BLaER1 (cell line): ENCODE measurements at regions not wholly inside any gene's neighbourhood (a gene's known extent, or its start where the extent isn't known, plus 50 kb on each side); places are given as distances from the start of the nearest gene placed in this dataset.

Experiments
- H3K27ac ChIP-seq: shearing (Covaris generic); formaldehyde crosslinking; 2 replicates; pipeline ENCODE4 v1.8.1; 2022
- H3K27me3 ChIP-seq: shearing (Covaris generic); formaldehyde crosslinking; 2 replicates; pipeline ENCODE4 v1.8.1; 2022
- H3K36me3 ChIP-seq: shearing (Covaris generic); formaldehyde crosslinking; 2 replicates; pipeline ENCODE4 v1.8.1; 2022
- H3K4me1 ChIP-seq: shearing (Covaris generic); formaldehyde crosslinking; 2 replicates; pipeline ENCODE4 v1.8.1; 2022
- H3K4me2 ChIP-seq: shearing (Covaris generic); formaldehyde crosslinking; 2 replicates; pipeline ENCODE4 v1.8.1; 2022
- H3K4me3 ChIP-seq: shearing (Covaris generic); formaldehyde crosslinking; 2 replicates; pipeline ENCODE4 v1.8.1; 2022
- H3K9ac ChIP-seq: shearing (Covaris generic); formaldehyde crosslinking; 2 replicates; pipeline ENCODE4 v1.8.1; 2022
- H3K9me3 ChIP-seq: shearing (Covaris generic); formaldehyde crosslinking; 2 replicates; pipeline ENCODE4 v1.8.1; 2022
- H4K20me1 ChIP-seq: shearing (Covaris generic); formaldehyde crosslinking; 2 replicates; pipeline ENCODE4 v1.8.1; 2022
- Cebpa-rat ChIP-seq: shearing (Covaris generic); IDR thresholded peaks from 2 replicates; pipeline ENCODE4 v1.8.1; 2022

GRCh38 chr14:66420251-66421006, 65.7 kb upstream of the CCDC196 start:
- Histone ChIP-seq H4K20me1 (no peaks in the 10 kb centered on the region), H3K4me3 (no peak overlapping the region), H3K4me1 (no peaks in the 10 kb centered on the region), H3K4me2 (no peak overlapping the region), H3K27me3 (no peaks in the 10 kb centered on the region), H3K9ac (no peak overlapping the region), H3K9me3 (no peaks in the 10 kb centered on the region), H3K36me3 (no peaks in the 10 kb centered on the region), H3K27ac (no peak overlapping the region)
- TF ChIP-seq Cebpa-rat: no peak

DNA sequence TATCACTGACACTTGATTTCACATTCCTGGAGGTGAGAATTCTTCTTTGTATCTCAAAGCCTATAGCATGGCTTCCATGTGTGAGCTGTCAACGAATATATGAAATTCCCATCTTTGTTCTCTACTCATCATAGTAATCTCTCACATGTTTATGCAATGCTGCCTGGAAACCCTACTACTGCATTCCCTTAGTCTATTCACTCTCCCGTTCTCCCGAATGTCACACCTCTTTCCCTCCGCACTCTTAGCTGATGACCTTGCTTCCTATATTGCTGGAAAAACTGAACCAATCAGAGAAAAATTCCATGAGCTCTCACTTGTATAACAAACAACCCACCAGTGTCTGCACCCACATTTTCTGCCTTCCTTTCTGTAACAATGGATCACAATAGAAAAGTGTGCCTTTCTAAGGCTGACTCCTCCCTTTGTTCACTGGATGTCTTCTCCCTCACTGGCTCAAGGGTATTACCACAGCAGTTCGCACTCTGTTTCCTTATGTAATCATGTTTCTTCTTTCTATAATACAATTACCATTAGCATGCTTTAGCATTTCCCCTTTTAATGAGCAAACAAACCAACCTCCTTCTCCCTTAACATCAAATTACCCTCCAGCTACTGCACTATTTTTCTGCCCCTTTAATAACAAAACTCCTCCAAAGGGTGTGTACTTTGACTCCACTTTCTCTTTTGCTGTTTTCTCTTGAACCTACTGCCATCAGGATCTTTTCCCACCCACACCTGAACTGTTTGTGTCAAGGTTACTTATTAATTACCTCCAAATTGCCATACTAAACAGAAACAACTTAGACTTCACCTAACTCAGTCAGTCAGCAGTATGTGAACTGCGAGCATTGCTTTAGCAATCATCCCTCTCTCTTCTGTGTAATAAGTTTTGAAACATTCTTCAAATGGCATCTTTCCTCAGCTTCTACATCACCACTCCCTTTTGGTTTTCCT, 63.9 kb upstream of the CCDC196 start:
- TF ChIP-seq Cebpa-rat: no peak
- Histone ChIP-seq H3K27me3 (no peaks in the 10 kb centered on the region), H4K20me1 (no peaks in the 10 kb centered on the region), H3K9me3 (no peaks in the 10 kb centered on the region), H3K4me3 (no peak overlapping the region), H3K4me2 (no peak overlapping the region), H3K36me3 (no peaks in the 10 kb centered on the region), H3K27ac (no peak overlapping the region), H3K9ac (no peak overlapping the region), H3K4me1 (no peaks in the 10 kb centered on the region)

DNA sequence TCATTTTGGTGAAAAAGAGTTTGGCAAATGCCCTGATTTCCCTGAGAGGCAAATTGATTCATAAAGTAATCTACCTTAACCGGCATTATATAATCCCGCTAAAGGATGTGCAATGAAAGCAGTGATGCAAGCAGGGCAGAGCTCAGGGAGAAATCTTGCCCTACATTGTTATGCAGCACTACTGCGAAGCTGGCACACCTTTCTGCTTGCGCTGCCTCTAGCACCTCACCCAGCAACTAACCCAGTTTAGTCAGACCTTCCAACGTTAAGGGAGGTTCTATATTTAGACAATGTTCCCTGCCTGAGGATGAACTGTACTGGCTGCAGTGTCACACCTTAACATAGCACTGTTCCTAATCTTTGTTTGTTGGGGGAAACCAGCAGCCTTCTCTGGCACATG, 60.8 kb upstream of the CCDC196 start:
- Histone ChIP-seq H3K9me3 (no peaks in the 10 kb centered on the region), H3K4me3 (no peak overlapping the region)

GRCh38 chr14:66426451-66426850, 59.7 kb upstream of the CCDC196 start:
- Histone ChIP-seq H3K4me1 (no peaks in the 10 kb centered on the region), H4K20me1 (no peaks in the 10 kb centered on the region), H3K27ac (no peak overlapping the region), H3K9ac (no peak overlapping the region), H3K9me3 (no peaks in the 10 kb centered on the region), H3K4me2 (no peak overlapping the region), H3K4me3 (no peak overlapping the region), H3K27me3 (no peaks in the 10 kb centered on the region), H3K36me3 (no peaks in the 10 kb centered on the region)
- TF ChIP-seq Cebpa-rat: no peak

More for the DNA sequence above, 60.8 kb upstream of the CCDC196 start:
- no peaks in the 10 kb centered on the region for H4K20me1 ChIP-seq
- H3K4me2 ChIP-seq: no peak overlapping the region
- no peak overlapping the region for H3K27ac ChIP-seq
- no peak for TF ChIP-seq Cebpa-rat
- H3K4me1 ChIP-seq: no peaks in the 10 kb centered on the region
- H3K9ac ChIP-seq: no peak overlapping the region
- no peaks in the 10 kb centered on the region for H3K36me3 ChIP-seq
- H3K27me3 ChIP-seq: no peaks in the 10 kb centered on the region

DNA sequence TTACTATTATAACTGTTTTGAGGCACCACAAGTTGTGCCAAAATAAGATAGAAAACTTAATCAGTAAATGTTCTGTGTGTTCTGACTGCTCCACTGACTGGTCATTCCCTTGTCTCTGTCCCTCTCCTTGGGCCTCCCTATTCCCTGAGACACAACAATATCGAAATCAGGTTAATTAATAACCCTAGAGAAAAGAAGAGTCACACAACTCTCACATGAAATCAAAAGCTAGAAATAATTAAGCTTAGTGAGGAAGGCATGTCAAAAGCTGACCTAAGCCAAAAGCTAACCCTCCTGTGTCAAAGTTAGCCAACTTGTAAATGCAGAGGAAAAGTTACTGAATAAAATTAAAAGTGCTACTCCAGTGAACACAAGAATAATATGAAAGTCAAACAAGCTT, 53.8 kb upstream of the CCDC196 start:
- no peak overlapping the region for H3K9ac ChIP-seq
- no peaks in the 10 kb centered on the region for H3K27me3 ChIP-seq
- no peak for TF ChIP-seq Cebpa-rat
- no peaks in the 10 kb centered on the region for H3K4me1 ChIP-seq
- H3K4me3 ChIP-seq: no peak overlapping the region
- H3K9me3 ChIP-seq: peaks cover 3% of the 10 kb centered on the region; the same call in 1 of the 2 replicates
- H3K27ac ChIP-seq: no peak overlapping the region
- H4K20me1 ChIP-seq: no peaks in the 10 kb centered on the region
- H3K4me2 ChIP-seq: no peak overlapping the region
- no peaks in the 10 kb centered on the region for H3K36me3 ChIP-seq

DNA sequence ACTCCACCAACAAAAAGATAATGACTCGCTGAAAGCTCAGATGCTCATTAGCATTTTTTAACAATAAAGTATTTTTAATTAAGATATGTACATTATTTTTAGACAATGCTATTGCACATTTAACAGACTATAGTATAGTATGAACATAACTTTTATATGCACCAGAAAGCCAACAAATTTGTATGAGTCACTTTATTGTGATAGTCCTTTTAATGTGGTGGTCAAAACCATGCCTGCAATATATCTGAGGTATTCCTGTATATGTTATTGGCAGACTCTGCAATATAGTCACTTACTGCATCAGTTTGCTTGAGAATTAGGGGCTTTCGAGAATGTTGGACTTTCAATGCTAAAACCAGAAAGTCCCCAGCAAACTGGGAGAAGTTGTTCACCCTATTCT, 51.7 kb upstream of the CCDC196 start:
- no peaks in the 10 kb centered on the region for H3K27me3 ChIP-seq
- no peak overlapping the region for H3K9ac ChIP-seq
- no peak overlapping the region for H3K4me2 ChIP-seq
- no peaks in the 10 kb centered on the region for H4K20me1 ChIP-seq
- peaks cover 15% of the 10 kb centered on the region for H3K9me3 ChIP-seq
- H3K4me1 ChIP-seq: no peaks in the 10 kb centered on the region
- no peaks in the 10 kb centered on the region for H3K36me3 ChIP-seq
- no peak for TF ChIP-seq Cebpa-rat
- no peak overlapping the region for H3K27ac ChIP-seq
- H3K4me3 ChIP-seq: no peak overlapping the region

DNA sequence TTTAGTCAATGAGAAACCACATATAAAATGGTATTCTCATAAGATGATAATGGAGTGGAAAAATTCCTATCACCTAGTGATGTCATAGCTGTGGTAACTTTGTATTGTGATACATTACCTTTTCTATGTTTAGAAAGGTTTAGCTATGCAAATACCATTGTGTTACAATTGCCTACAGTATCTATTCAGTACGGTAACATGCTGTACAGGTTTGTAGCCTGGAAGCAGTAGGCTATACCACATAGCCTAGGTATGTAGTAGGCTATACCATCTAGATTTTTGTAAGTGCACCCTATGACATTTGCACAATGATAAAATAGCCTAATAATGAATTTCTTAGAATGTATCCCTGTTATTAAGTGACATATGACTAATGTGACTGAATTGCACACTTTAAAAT, 50.5 kb upstream of the CCDC196 start:
- TF ChIP-seq Cebpa-rat: no peak
- no peaks in the 10 kb centered on the region for H3K36me3 ChIP-seq
- H3K27ac ChIP-seq: no peak overlapping the region
- no peaks in the 10 kb centered on the region for H3K4me1 ChIP-seq
- H3K9ac ChIP-seq: no peak overlapping the region
- H3K4me2 ChIP-seq: no peak overlapping the region
- H3K4me3 ChIP-seq: no peak overlapping the region
- no peaks in the 10 kb centered on the region for H3K27me3 ChIP-seq
- H3K9me3 ChIP-seq: peaks cover 20% of the 10 kb centered on the region
- H4K20me1 ChIP-seq: no peaks in the 10 kb centered on the region
